ENCODE measurements at regions not wholly inside any gene's neighbourhood (a gene's known extent, or its start where the extent isn't known, plus 50 kb on each side); places are given as distances from the start of the nearest gene placed in this dataset.

- no peak overlapping the region for H3T11ph ChIP-seq (ENCODE audit: low read length)
- H3K14ac ChIP-seq (ENCODE audit: insufficient read depth, low read length): no peak overlapping the region
- H2BK5ac ChIP-seq (ENCODE audit: insufficient read length, low read length): no peak overlapping the region
- TF ChIP-seq, protein P1, sequence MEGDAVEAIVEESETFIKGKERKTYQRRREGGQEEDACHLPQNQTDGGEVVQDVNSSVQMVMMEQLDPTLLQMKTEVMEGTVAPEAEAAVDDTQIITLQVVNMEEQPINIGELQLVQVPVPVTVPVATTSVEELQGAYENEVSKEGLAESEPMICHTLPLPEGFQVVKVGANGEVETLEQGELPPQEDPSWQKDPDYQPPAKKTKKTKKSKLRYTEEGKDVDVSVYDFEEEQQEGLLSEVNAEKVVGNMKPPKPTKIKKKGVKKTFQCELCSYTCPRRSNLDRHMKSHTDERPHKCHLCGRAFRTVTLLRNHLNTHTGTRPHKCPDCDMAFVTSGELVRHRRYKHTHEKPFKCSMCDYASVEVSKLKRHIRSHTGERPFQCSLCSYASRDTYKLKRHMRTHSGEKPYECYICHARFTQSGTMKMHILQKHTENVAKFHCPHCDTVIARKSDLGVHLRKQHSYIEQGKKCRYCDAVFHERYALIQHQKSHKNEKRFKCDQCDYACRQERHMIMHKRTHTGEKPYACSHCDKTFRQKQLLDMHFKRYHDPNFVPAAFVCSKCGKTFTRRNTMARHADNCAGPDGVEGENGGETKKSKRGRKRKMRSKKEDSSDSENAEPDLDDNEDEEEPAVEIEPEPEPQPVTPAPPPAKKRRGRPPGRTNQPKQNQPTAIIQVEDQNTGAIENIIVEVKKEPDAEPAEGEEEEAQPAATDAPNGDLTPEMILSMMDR (conservative IDR thresholded peaks at IDR 0.05): no peak
- no peaks in the 10 kb centered on the region for H3K9me3 ChIP-seq (ENCODE audit: control insufficient read depth, low read depth, low read length)
- Mint-ChIP-seq H3K27ac (no peak overlapping the region; a peak in 2 of 7 replicates), H3K27me3 (ENCODE audit: low read depth) (no peaks in the 10 kb centered on the region), H3K4me3 (no peak overlapping the region), H3K9me3 (no peaks in the 10 kb centered on the region), H3K36me3 (ENCODE audit: insufficient read depth in 1 of 3, low read depth in 3 of 3) (no peaks in the 10 kb centered on the region), H3K4me1 (peaks cover 10 to 17% of the 10 kb centered on the region in 2 experiments)
- no peak overlapping the region for H3K4ac ChIP-seq (ENCODE audit: low read depth, low read length)
- no peak overlapping the region for H2BK20ac ChIP-seq (ENCODE audit: low read depth, low read length, poor library complexity, severe bottlenecking)
- H3K23ac ChIP-seq (ENCODE audit: insufficient read length, low read depth, low read length): no peak overlapping the region
- H3K27me3 ChIP-seq (ENCODE audit: insufficient read depth, low read length): no peaks in the 10 kb centered on the region
- no peaks in the 10 kb centered on the region for H3K4me1 ChIP-seq (ENCODE audit: insufficient read depth, low read length)
- no peak overlapping the region for H2AFZ ChIP-seq (ENCODE audit: low read length)
- H2BK15ac ChIP-seq (ENCODE audit: low read depth, low read length): no peak overlapping the region
- no peak overlapping the region for H2BK120ac ChIP-seq (ENCODE audit: low read depth, low read length, poor library complexity, severe bottlenecking)
- H3K23me2 ChIP-seq (ENCODE audit: insufficient read length, low read depth, low read length, poor library complexity, severe bottlenecking): no peaks in the 10 kb centered on the region
- no peak overlapping the region for H3K18ac ChIP-seq (ENCODE audit: insufficient read length, low read depth, low read length)
- H3K79me1 ChIP-seq (ENCODE audit: insufficient read depth, low read depth, low read length, poor library complexity, severe bottlenecking): no peaks in the 10 kb centered on the region
- WGBS (ENCODE audit: extremely low coverage, insufficient read length, low lambda C conversion rate): no CpG with 5 or more reads among the region's 4 CpGs
- H3K27ac ChIP-seq (ENCODE audit: insufficient read length, low read depth, low read length): no peak overlapping the region
- H3K79me2 ChIP-seq (ENCODE audit: insufficient read depth, low read length): no peaks in the 10 kb centered on the region
- no peaks in the 10 kb centered on the region for H4K20me1 ChIP-seq (ENCODE audit: control insufficient read depth, insufficient read depth, insufficient read length)
- H3K56ac ChIP-seq (ENCODE audit: insufficient read length, low read depth, low read length): no peak overlapping the region
- H2AK5ac ChIP-seq (ENCODE audit: insufficient read length, low read length): no peak overlapping the region
- H4K8ac ChIP-seq (replicated peaks; ENCODE audit: insufficient read length, low read depth, low read length): no peak overlapping the region
- no peak overlapping the region for H3K4me2 ChIP-seq (ENCODE audit: insufficient read depth, insufficient read length, low read length)
- H3K9ac ChIP-seq (ENCODE audit: extremely low read depth, insufficient read length, low read length): no peak overlapping the region
- H4K5ac ChIP-seq (ENCODE audit: insufficient read length, low read depth, low read length): no peak overlapping the region
- no peak for DNase-seq
- no peak overlapping the region for H2BK12ac ChIP-seq (ENCODE audit: insufficient read length, low read depth, low read length)
- no peak overlapping the region for H4K91ac ChIP-seq (ENCODE audit: insufficient read length, low read depth, low read length)
Measured at GRCh38 chr11:110833033-110833484, 120.8 kb upstream of the ARHGAP20 start.
